GM19328 (cell line): ENCODE measurements at regions not wholly inside any gene's neighbourhood (a gene's known extent, or its start where the extent isn't known, plus 50 kb on each side); places are given as distances from the start of the nearest gene placed in this dataset.
"Not testable (repeated sequence)": the region's sequence is repeated elsewhere in the genome, so short reads cannot be mapped to it uniquely, and the experiment has no call there.

Experiments
- ATAC-seq: cut with Tn5 transposase; IDR thresholded peaks from one replicate; pipeline ENCODE4 v1.9.1; 2021; ENCODE audit warnings: mild to moderate bottlenecking, moderate library complexity; ENCODE audit not compliant: unreplicated experiment

- ATAC-seq = not testable (repeated sequence)
These were observed 585.2 kb downstream of the TTLL7 start for GRCh38 chr1:83413839-83414107.

- ATAC-seq = not testable (repeated sequence)
These were observed 588.1 kb downstream of the TTLL7 start for GRCh38 chr1:83410746-83411413.

- ATAC-seq = not testable (repeated sequence)
These were observed 592.1 kb downstream of the TTLL7 start for GRCh38 chr1:83406693-83407371.

GRCh38 chr1:83405789-83406188 is 593.1 kb downstream of the TTLL7 start:
- ATAC-seq = not testable (repeated sequence)

- ATAC-seq = not testable (repeated sequence)
These were observed 595.4 kb downstream of the TTLL7 start for GRCh38 chr1:83403500-83403899.

- not testable (repeated sequence) for ATAC-seq
These were observed 597.8 kb downstream of the TTLL7 start for GRCh38 chr1:83401146-83401545.

- not testable (repeated sequence) for ATAC-seq
These were observed 598.8 kb downstream of the TTLL7 start for GRCh38 chr1:83400173-83400572.

- ATAC-seq = not testable (repeated sequence)
These were observed 600.8 kb downstream of the TTLL7 start for GRCh38 chr1:83398125-83398524.

- ATAC-seq = not testable (repeated sequence)
These were observed 603.8 kb downstream of the TTLL7 start for GRCh38 chr1:83395130-83395529.

- ATAC-seq = not testable (repeated sequence)
These were observed 612.0 kb downstream of the TTLL7 start for GRCh38 chr1:83386946-83387345.

GRCh38 chr1:83383107-83383506 is 615.8 kb downstream of the TTLL7 start:
- not testable (repeated sequence) for ATAC-seq

- not testable (repeated sequence) for ATAC-seq
These were observed 625.9 kb downstream of the TTLL7 start for GRCh38 chr1:83373018-83373417.

GRCh38 chr1:83369853-83370252 is 629.1 kb downstream of the TTLL7 start:
- ATAC-seq = not testable (repeated sequence)

- not testable (repeated sequence) for ATAC-seq
These were observed 633.6 kb downstream of the TTLL7 start for GRCh38 chr1:83365320-83365719.

- not testable (repeated sequence) for ATAC-seq
These were observed 653.6 kb downstream of the TTLL7 start for GRCh38 chr1:83345375-83345774.

GRCh38 chr1:83343767-83344166 is 655.2 kb downstream of the TTLL7 start:
- not testable (repeated sequence) for ATAC-seq

GRCh38 chr1:83342995-83343394 is 655.9 kb downstream of the TTLL7 start:
- ATAC-seq = not testable (repeated sequence)

GRCh38 chr1:83332308-83332707 is 666.6 kb downstream of the TTLL7 start:
- not testable (repeated sequence) for ATAC-seq

GRCh38 chr1:83318366-83318765 is 680.6 kb downstream of the TTLL7 start:
- no peak for ATAC-seq

GRCh38 chr1:83315446-83315845 is 683.5 kb downstream of the TTLL7 start:
- not testable (repeated sequence) for ATAC-seq

- not testable (repeated sequence) for ATAC-seq
These were observed 688.8 kb downstream of the TTLL7 start for GRCh38 chr1:83310161-83310560.

GRCh38 chr1:83309035-83309434 is 689.9 kb downstream of the TTLL7 start:
- ATAC-seq = not testable (repeated sequence)
